ENCODE measurements at regions not wholly inside any gene's neighbourhood (a gene's known extent, or its start where the extent isn't known, plus 50 kb on each side); places are given as distances from the start of the nearest gene placed in this dataset.

- Histone ChIP-seq H3K9me3 (no peaks in the 10 kb centered on the region), H3K36me3 (ENCODE audit: low read depth) (no peaks in the 10 kb centered on the region), H3K4me3 (no peak overlapping the region), H3K4me1 (ENCODE audit: low read depth) (peaks cover 31% of the 10 kb centered on the region)
- DNase-seq (peak in 1 of 3 donors; percentile 27), ATAC-seq (no peak)
- TF ChIP-seq, protein P1, sequence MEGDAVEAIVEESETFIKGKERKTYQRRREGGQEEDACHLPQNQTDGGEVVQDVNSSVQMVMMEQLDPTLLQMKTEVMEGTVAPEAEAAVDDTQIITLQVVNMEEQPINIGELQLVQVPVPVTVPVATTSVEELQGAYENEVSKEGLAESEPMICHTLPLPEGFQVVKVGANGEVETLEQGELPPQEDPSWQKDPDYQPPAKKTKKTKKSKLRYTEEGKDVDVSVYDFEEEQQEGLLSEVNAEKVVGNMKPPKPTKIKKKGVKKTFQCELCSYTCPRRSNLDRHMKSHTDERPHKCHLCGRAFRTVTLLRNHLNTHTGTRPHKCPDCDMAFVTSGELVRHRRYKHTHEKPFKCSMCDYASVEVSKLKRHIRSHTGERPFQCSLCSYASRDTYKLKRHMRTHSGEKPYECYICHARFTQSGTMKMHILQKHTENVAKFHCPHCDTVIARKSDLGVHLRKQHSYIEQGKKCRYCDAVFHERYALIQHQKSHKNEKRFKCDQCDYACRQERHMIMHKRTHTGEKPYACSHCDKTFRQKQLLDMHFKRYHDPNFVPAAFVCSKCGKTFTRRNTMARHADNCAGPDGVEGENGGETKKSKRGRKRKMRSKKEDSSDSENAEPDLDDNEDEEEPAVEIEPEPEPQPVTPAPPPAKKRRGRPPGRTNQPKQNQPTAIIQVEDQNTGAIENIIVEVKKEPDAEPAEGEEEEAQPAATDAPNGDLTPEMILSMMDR (IDR thresholded peaks at IDR 0.05), result no peak
- intact Hi-C loops (cut with DNase I, micrococcal nuclease), result no loop called here
Observed at GRCh38 chr22:25406510-25407210, 157.8 kb upstream of the GRK3 start.

- intact Hi-C loops (cut with DNase I, micrococcal nuclease), result no loop called here
- peaks cover 26% of the 10 kb centered on the region for H3K4me1 ChIP-seq (ENCODE audit: low read depth)
- H3K36me3 ChIP-seq (ENCODE audit: low read depth), result no peaks in the 10 kb centered on the region
- H3K4me3 ChIP-seq, result no peak overlapping the region
- TF ChIP-seq, protein P1 (IDR thresholded peaks at IDR 0.05), result no peak
- DNase-seq (no peak), ATAC-seq (no peak)
- H3K9me3 ChIP-seq, result no peaks in the 10 kb centered on the region
Observed at GRCh38 chr22:25407226-25407858, 157.1 kb upstream of the GRK3 start.

DNA sequence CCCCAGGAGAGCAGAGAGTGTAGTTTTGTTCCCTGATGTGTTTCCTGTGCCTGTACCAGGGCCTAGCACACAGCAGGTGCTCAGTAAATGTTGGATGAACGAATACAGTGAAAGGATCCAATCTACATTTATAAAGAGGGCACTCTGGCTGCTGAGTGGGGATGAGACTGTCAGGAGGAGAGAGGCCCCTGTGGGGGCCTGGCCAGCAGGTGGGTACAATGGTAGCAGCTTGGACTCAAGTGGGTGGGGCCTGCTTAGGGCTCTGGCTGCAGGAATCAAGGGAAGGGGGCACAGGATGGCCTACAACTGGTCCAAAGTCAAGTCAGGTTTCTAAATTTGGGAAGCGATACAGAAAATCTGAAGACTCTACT is 156.6 kb upstream of the GRK3 start:
- DNase-seq (no peak), ATAC-seq (no peak)
- no peaks in the 10 kb centered on the region for H3K9me3 ChIP-seq
- peaks cover 21% of the 10 kb centered on the region for H3K4me1 ChIP-seq (ENCODE audit: low read depth)
- intact Hi-C loops (cut with DNase I, micrococcal nuclease), result no loop called here
- H3K4me3 ChIP-seq, result no peak overlapping the region
- TF ChIP-seq, protein P1 (IDR thresholded peaks at IDR 0.05), result no peak
- no peaks in the 10 kb centered on the region for H3K36me3 ChIP-seq (ENCODE audit: low read depth)

DNA sequence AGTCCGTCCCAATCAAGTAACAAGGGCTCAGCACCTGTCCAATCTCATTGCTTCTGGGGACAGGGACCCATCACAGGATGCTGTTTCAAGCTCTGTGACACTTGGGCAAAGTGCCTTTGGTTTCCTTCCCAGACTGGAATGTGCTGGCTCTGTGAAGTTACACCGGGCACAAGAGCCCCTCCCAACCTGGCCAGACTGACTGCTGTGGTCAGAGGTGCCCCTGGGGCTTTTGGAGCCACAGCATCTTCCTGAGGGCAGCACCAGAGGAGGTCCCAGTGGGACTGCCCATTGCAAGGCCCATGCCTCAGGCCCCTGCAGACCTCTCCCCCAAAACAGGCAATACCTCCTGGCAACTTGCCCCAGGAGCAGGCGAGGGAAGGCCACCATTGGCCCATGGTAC is 155.2 kb upstream of the GRK3 start:
- H3K9me3 ChIP-seq, result no peaks in the 10 kb centered on the region
- TF ChIP-seq, protein P1 (IDR thresholded peaks at IDR 0.05), result no peak
- no peaks in the 10 kb centered on the region for H3K36me3 ChIP-seq (ENCODE audit: low read depth)
- no peak for ATAC-seq
- intact Hi-C loops (cut with DNase I, micrococcal nuclease), result no loop called here
- H3K4me3 ChIP-seq, result no peak overlapping the region
- H3K4me1 ChIP-seq (ENCODE audit: low read depth), result peaks cover 7% of the 10 kb centered on the region
- DNase-seq, result no peak

- no peak for DNase-seq
- intact Hi-C loops (cut with DNase I, micrococcal nuclease), result no loop called here
- Histone ChIP-seq H3K4me1 (ENCODE audit: low read depth) (peaks cover 2% of the 10 kb centered on the region), H3K9me3 (no peaks in the 10 kb centered on the region), H3K36me3 (ENCODE audit: low read depth) (no peaks in the 10 kb centered on the region), H3K4me3 (no peak overlapping the region)
- ATAC-seq, result no peak
- TF ChIP-seq, protein P1 (IDR thresholded peaks at IDR 0.05), result no peak
Observed at GRCh38 chr22:25410849-25411248, 153.6 kb upstream of the GRK3 start.

All from mucosa of descending colon (tissue), 3 donors.